Kidney epithelial cell (primary cell): ENCODE measurements at regions not wholly inside any gene's neighbourhood (a gene's known extent, or its start where the extent isn't known, plus 50 kb on each side); places are given as distances from the start of the nearest gene placed in this dataset.
"Not testable (repeated sequence)": the region's sequence is repeated elsewhere in the genome, so short reads cannot be mapped to it uniquely, and the experiment has no call there.

Experiments
- DNase-seq: peaks from one replicate; pipeline ENCODE4 v3.0.0-alpha.2; 2010; ENCODE audit warnings: low read depth
- H3K27me3 ChIP-seq: 2 replicates; pipeline ENCODE4 v1.6.0; 2011; ENCODE audit warnings: low read length; ENCODE audit not compliant: control insufficient read depth, insufficient read depth
- H3K36me3 ChIP-seq: 2 replicates; pipeline ENCODE4 v1.5.1; 2011; ENCODE audit warnings: low read length; ENCODE audit not compliant: control insufficient read depth, insufficient read depth
- H3K4me3 ChIP-seq: 2 replicates; pipeline ENCODE4 v1.5.1; 2011; ENCODE audit warnings: low read depth, mild to moderate bottlenecking, control low read depth, low read length
- TF ChIP-seq, protein P1 (sequence below): IDR thresholded peaks from 2 replicates; pipeline ENCODE4 v1.5.1; 2011; ENCODE audit warnings: mild to moderate bottlenecking, moderate library complexity, low read length, control low read depth, inconsistent platforms; ENCODE audit not compliant: insufficient read depth, poor library complexity, severe bottlenecking

DNA sequence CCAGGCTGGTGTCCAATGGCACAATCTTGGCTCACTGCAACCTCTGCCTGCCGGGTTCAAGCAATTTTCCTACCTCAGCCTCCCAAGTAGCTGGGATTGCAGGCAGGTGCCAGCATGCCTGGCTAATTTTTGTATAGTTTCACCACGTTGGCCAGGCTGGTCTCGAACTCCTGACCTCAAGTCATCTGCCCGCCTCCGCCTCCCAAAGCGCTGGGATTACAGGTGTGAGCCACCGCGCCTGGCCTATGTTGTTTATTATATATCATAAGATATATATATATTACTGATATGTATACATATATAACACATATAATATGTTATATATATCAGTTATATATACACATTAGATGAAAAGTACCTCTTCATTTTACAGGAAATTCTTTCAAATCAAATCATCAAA is 914.7 kb downstream of the FOXD4L5 start:
- not testable (repeated sequence) for H3K27me3 ChIP-seq, H3K36me3 ChIP-seq, H3K4me3 ChIP-seq, DNase-seq

DNA sequence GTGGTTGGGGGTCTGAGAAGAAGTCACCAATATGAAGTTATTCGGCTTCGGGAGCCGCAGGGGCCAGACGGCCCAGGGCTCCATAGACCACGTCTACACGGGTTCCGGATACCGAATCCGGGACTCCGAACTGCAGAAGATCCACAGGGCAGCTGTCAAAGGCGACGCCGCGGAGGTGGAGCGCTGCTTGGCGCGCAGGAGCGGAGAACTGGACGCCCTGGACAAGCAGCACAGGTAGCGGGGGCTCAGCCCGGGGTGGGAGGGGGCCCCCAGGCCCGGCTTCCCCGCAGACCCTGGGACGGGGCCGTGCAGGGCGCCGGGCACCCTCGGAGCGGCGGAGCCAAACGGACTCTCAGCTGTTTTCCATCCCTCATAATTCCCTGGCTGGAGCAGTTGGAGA is 915.4 kb downstream of the FOXD4L5 start:
- H3K4me3 ChIP-seq, DNase-seq, H3K27me3 ChIP-seq, H3K36me3 ChIP-seq: not testable (repeated sequence)

DNA sequence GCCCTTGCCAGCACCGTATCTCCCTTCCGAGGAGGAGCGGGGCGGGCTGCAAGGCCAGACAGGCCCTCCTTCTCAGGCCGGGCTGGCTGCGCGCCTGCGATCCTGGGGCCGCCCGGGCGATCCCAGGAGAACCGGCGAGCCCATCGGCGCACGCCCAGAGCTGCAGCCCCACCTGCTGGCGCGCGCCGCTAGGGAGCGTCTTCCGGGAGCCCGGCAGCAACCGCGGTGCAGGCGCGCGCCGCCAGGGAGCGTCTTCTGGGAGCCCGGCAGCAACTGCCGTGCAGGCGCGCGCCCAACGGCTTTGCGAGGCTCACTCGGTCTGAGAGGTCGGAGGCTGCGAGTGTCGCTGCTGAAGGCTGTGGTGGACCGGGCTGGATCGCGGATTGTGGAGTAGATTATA is 915.9 kb downstream of the FOXD4L5 start:
- not testable (repeated sequence) for H3K27me3 ChIP-seq, DNase-seq, H3K4me3 ChIP-seq, H3K36me3 ChIP-seq
- TF ChIP-seq, protein P1, sequence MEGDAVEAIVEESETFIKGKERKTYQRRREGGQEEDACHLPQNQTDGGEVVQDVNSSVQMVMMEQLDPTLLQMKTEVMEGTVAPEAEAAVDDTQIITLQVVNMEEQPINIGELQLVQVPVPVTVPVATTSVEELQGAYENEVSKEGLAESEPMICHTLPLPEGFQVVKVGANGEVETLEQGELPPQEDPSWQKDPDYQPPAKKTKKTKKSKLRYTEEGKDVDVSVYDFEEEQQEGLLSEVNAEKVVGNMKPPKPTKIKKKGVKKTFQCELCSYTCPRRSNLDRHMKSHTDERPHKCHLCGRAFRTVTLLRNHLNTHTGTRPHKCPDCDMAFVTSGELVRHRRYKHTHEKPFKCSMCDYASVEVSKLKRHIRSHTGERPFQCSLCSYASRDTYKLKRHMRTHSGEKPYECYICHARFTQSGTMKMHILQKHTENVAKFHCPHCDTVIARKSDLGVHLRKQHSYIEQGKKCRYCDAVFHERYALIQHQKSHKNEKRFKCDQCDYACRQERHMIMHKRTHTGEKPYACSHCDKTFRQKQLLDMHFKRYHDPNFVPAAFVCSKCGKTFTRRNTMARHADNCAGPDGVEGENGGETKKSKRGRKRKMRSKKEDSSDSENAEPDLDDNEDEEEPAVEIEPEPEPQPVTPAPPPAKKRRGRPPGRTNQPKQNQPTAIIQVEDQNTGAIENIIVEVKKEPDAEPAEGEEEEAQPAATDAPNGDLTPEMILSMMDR: peak; percentile 19

DNA sequence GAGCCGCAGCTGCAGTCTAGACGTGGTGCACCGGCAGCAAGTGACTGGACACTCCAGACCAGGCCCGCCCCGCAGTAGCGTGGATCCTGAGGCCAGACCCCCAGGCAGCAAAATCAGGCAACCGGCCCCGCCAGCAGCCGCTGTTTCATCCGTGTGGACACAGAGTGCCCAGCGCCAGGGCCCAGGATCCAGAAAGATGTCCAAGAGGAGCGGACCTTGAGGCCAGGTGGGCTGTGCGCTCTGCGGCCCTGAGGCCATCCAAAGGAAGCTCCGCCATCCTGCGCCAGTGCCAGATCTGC is 916.4 kb downstream of the FOXD4L5 start:
- H3K4me3 ChIP-seq: not testable (repeated sequence)

DNA sequence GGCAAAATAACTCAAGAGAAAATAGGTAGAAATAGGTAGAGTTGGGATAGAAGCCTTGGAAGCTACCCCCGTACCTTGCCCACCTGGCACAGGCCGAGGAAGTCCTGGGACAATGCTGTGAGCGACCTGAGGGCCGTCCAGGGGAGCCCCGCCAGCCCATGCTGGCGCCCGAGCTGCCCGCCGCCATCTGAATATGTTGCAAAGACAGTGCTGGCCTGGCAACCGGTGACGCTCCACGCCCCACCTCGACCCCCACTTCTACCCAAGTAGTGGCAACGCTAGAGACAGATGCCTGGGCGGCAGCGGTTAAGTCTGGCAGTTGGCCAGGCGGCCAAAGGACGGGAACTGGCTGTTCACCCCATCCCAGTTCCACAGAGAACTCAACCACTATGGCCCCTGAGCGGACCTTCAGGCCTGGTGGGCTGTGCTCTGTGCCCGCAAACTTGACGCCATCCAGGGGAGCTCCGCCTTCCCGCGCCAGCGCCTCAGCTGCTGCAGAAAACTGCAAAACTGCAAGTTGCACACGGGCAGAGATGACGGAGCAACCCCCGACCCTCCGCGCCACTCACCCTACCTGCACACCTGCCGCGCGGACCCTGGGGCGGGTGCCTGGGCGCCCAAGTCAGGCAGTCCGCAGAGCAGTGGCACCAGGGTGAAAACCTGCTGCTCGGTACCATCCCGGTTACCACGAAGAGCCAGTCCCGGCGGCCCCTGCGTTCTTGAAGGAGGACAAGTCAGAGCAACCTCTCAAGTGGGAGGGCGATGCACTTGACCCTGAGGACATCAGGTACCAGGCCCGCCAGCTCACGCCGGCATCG is 917.0 kb downstream of the FOXD4L5 start:
- not testable (repeated sequence) for DNase-seq, H3K36me3 ChIP-seq, H3K27me3 ChIP-seq
- H3K4me3 ChIP-seq: peak overlapping the region; percentile 17

More for the DNA sequence above, 916.4 kb downstream of the FOXD4L5 start:
- not testable (repeated sequence) for H3K27me3 ChIP-seq, H3K36me3 ChIP-seq, DNase-seq
